IMR-90 (cell line): ENCODE measurements at regions not wholly inside any gene's neighbourhood (a gene's known extent, or its start where the extent isn't known, plus 50 kb on each side); places are given as distances from the start of the nearest gene placed in this dataset.

Source experiments
- ATAC-seq: fragments of 200-7000 bp; cut with Tn5 transposase; 2 replicates; pipeline ENCODE4 v1.9.1; 2020; ENCODE audit warnings: low read depth, mild to moderate bottlenecking, moderate library complexity
- BruUV-seq: library from RNA; stranded (reverse); fragments of 400-500 nt; replicated peaks from 2 replicates; lab custom pipeline; 2021; lab: Mats Ljungman, UMichigan
- CTCF ChIA-PET: fragments of 300-600 bp; formaldehyde crosslinking; extraction: SDS; loops from one replicate; lab custom pipeline; 2021; ENCODE audit warnings: antibody characterized with exemption; lab: Yijun Ruan, JAX
- POLR2A ChIA-PET: fragments of 300-600 bp; sonication (Branson Sonifier 250); formaldehyde crosslinking; loops from one replicate; lab custom pipeline; 2022; ENCODE audit warnings: antibody characterized with exemption; ENCODE audit not compliant: unreplicated experiment; lab: Charles Lee
- DNase-seq: peaks from one replicate; pipeline ENCODE4 v3.0.0; 2013
- H2AFZ ChIP-seq: replicated peaks from 2 replicates; pipeline ENCODE3; 2013; ENCODE audit warnings: low read length, mild to moderate bottlenecking; ENCODE audit not compliant: poor library complexity
- H2AK5ac ChIP-seq: 2 replicates; pipeline ENCODE4 v1.6.1; 2013; ENCODE audit warnings: low read depth, low read length, inconsistent platforms
- H2AK9ac ChIP-seq: replicated peaks from 2 replicates; pipeline ENCODE3; 2013; ENCODE audit warnings: mild to moderate bottlenecking, low read depth, low read length, moderate library complexity; ENCODE audit not compliant: poor library complexity
- H2BK120ac ChIP-seq: 2 replicates; pipeline ENCODE4 v1.6.1; 2013; ENCODE audit warnings: low read depth, low read length, inconsistent platforms
- H2BK15ac ChIP-seq: 3 replicates; pipeline ENCODE4 v1.6.1; 2013; ENCODE audit warnings: low read depth, low read length, inconsistent platforms
- H2BK20ac ChIP-seq: 2 replicates; pipeline ENCODE4 v1.6.1; 2013; ENCODE audit warnings: low read depth, mild to moderate bottlenecking, inconsistent platforms, low read length, moderate library complexity
- H2BK5ac ChIP-seq: 2 replicates; pipeline ENCODE4 v1.6.1; 2013; ENCODE audit warnings: mild to moderate bottlenecking, low read depth, low read length, inconsistent platforms; ENCODE audit not compliant: poor library complexity, severe bottlenecking
- H3K14ac ChIP-seq: replicated peaks from 2 replicates; pipeline ENCODE4 v1.6.1; 2013; ENCODE audit warnings: low read depth, low read length, inconsistent platforms
- H3K18ac ChIP-seq: 2 replicates; pipeline ENCODE4 v1.6.1; 2013; ENCODE audit warnings: low read depth, low read length, control low read depth
- H3K23ac ChIP-seq: 2 replicates; pipeline ENCODE4 v1.6.1; 2013; ENCODE audit warnings: low read depth, low read length, inconsistent platforms
- H3K27ac ChIP-seq: 2 replicates; pipeline ENCODE4 v1.5.1; 2013; ENCODE audit warnings: mild to moderate bottlenecking, control low read depth, low read length; ENCODE audit not compliant: insufficient read depth
- H3K27me3 ChIP-seq: 2 replicates; pipeline ENCODE4 v1.6.1; 2013; ENCODE audit warnings: low read length; ENCODE audit not compliant: control insufficient read depth, insufficient read depth
- H3K36me3 ChIP-seq: 2 replicates; pipeline ENCODE4 v1.6.1; 2013; ENCODE audit warnings: low read length, mixed read lengths; ENCODE audit not compliant: control insufficient read depth, insufficient read depth
- H3K4ac ChIP-seq: 2 replicates; pipeline ENCODE4 v1.6.1; 2013; ENCODE audit warnings: low read depth, low read length, inconsistent platforms
- H3K4me1 ChIP-seq: 2 replicates; pipeline ENCODE4 v1.6.1; 2013; ENCODE audit warnings: low read length, mixed read lengths; ENCODE audit not compliant: control insufficient read depth, insufficient read depth
- H3K4me2 ChIP-seq: 2 replicates; pipeline ENCODE4 v1.6.1; 2013; ENCODE audit warnings: low read depth, mild to moderate bottlenecking, control low read depth, low read length, moderate library complexity
- H3K4me3 ChIP-seq: 2 replicates; pipeline ENCODE4 v1.5.1; 2013; ENCODE audit warnings: low read depth, mild to moderate bottlenecking, control low read depth, low read length, moderate library complexity; ENCODE audit not compliant: insufficient read depth
- H3K56ac ChIP-seq: 2 replicates; pipeline ENCODE4 v1.6.1; 2013; ENCODE audit warnings: low read length, inconsistent platforms; ENCODE audit not compliant: insufficient read depth; ENCODE audit errors: extremely low read depth
- H3K79me1 ChIP-seq, 2 experiments: 2 replicates each; pipeline ENCODE4 v1.6.1; 2013; ENCODE audit warnings: low read length in 2 of 2, inconsistent platforms in 1 of 2, low read depth in 1 of 2
- H3K9ac ChIP-seq: 2 replicates; pipeline ENCODE4 v1.6.1; 2013; ENCODE audit warnings: low read depth, low read length, control low read depth
- H3K9me1 ChIP-seq: 2 replicates; pipeline ENCODE4 v1.6.1; 2013; ENCODE audit warnings: low read length, inconsistent platforms; ENCODE audit not compliant: insufficient read depth
- H3K9me3 ChIP-seq: 2 replicates; pipeline ENCODE4 v1.6.1; 2013; ENCODE audit warnings: low read length; ENCODE audit not compliant: control insufficient read depth, insufficient read depth
- H4K20me1 ChIP-seq: 2 replicates; pipeline ENCODE4 v1.6.1; 2013; ENCODE audit warnings: low read length, inconsistent platforms; ENCODE audit not compliant: insufficient read depth
- H4K5ac ChIP-seq: 2 replicates; pipeline ENCODE4 v1.6.1; 2013; ENCODE audit warnings: mild to moderate bottlenecking, low read depth, low read length, control low read depth
- H4K8ac ChIP-seq, 2 experiments: 2 replicates each; pipeline ENCODE4 v1.6.1; 2013; ENCODE audit warnings: low read depth in 2 of 2, low read length in 2 of 2, control low read depth in 1 of 2, inconsistent platforms in 1 of 2
- H4K91ac ChIP-seq: 2 replicates; pipeline ENCODE4 v1.6.1; 2013; ENCODE audit warnings: low read depth, low read length, inconsistent platforms; ENCODE audit not compliant: insufficient read depth
- CEBPB ChIP-seq: IDR thresholded peaks from 2 replicates; pipeline ENCODE4 v1.6.1; 2012; ENCODE audit warnings: low read depth, low read length, improper control_type of control experiment
- CTCF ChIP-seq: conservative IDR thresholded peaks from 2 replicates; pipeline ENCODE4 v1.5.1; 2012; ENCODE audit warnings: mild to moderate bottlenecking, low read depth, low read length, improper control_type of control experiment
- MAZ ChIP-seq: IDR thresholded peaks from 2 replicates; pipeline ENCODE4 v1.6.1; 2012; ENCODE audit warnings: low read depth, mild to moderate bottlenecking, low read length, improper control_type of control experiment, moderate library complexity, borderline replicate concordance
- WGBS, 2 experiments: methylation state at CpG; one replicate each; pipeline versions ENCODE4 v1.1.5 to v1.1.7; 2013; ENCODE audit warnings: missing lambda C conversion rate in 2 of 2; ENCODE audit not compliant: insufficient read length in 1 of 2; ENCODE audit errors: extremely low coverage in 2 of 2; 5-methylcytosine and 5-hydroxymethylcytosine counted together
- dilution Hi-C: fragments of 300-500 bp; cut with HindIII; formaldehyde crosslinking; loops from one replicate; pipeline ENCODE4 v1.14.3; 2018; ENCODE audit warnings: low sequenced_read_pairs; ENCODE audit not compliant: unreplicated experiment
- in situ Hi-C: fragments of 300-500 bp; cut with MboI; formaldehyde crosslinking; loops from 3 replicates; pipeline ENCODE4 v1.14.3; 2019; ENCODE audit warnings: low sequenced_read_pairs, inconsistent platforms, mixed read lengths
- intact Hi-C: fragments of 100-400 bp; cut with micrococcal nuclease; formaldehyde crosslinking; loops from 2 replicates; pipeline ENCODE4 v1.10.0; 2022

DNA sequence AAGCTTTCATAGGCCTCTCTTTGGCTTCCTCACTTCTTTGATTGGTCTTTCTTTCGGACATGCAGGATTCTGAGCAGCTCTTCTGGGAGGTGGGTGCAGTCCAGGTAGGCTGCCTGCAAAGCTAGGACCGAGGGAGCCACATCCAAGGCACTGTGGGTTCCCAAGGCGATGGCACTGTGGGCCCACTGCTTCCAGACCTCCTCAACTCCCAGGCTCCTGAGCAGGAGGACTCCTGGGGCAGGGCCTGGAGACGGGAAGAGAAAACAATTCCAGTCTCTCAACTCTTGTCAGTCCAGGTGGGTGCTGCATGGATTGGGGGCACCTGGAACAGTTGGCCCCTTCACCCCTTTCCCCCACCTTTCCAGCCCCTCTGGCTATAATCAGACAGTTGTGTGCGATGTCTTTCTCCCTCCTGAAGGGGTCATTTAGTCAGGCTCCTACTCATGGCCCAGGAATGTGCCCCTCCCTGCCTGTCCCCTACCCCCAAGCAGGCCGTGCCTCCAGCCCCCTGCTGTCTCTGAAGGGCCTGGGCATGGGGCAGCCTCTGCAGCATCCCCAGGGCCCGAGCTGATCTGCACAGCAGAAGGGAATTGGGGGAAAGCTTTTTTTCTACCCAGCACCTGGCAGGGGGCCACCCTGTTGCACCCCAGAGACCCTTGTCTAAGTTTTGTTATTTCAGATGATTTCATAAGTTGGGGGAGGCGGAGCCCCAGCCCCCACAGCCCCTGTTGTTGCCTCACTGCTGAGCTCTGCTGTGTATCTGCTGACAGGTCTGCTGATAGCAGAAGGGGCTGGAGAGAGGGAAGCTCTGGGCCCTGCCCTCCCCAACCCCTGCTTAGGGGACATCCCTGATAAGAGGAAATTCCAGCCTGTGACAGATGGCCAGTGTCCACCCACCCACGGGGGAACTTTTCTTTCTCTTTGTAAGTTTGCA, 330.3 kb downstream of the SEC14L1 start:
- WGBS, 2 experiments = no CpG with 5 or more reads among the region's 9 CpGs
- Histone ChIP-seq H3K56ac (peak overlapping the region; percentile 42; the same call in 1 of the 2 replicates), H3K9ac (peak overlapping the region; percentile 26), H3K9me1 (peaks cover 64% of the 10 kb centered on the region), H4K20me1 (peaks cover 98% of the 10 kb centered on the region), H3K18ac (peak overlapping the region; percentile 10; the same call in 1 of the 2 replicates), H2BK15ac (no peak overlapping the region; the same call in 2 of the 3 replicates), H4K8ac (peak overlapping the region; percentile 12 to 55; a peak in 2 of 4 replicates), H3K27ac (peak overlapping the region; percentile 56), H4K91ac (peak overlapping the region; percentile 48), H2BK5ac (peak overlapping the region; percentile 37), H3K23ac (peak overlapping the region; percentile 94), H3K4me2 (peak overlapping the region; percentile 24; the same call in 1 of the 2 replicates), H3K79me1 (peaks cover 47 to 99% of the 10 kb centered on the region in 2 experiments), H3K4ac (peak overlapping the region; percentile 47), H3K4me1 (peaks cover 63% of the 10 kb centered on the region), H2BK20ac (0 out of 2 replicates have a peak overlapping the region, but pooled peaks have one; percentile 3), H2AFZ (peak overlapping the region; percentile 14), H2AK9ac (peak overlapping the region; percentile 42), H2BK120ac (peak overlapping the region; percentile 71; the same call in 1 of the 2 replicates), H3K14ac (peak overlapping the region; percentile 7; the same call in 1 of the 2 replicates), H3K36me3 (peaks cover 15% of the 10 kb centered on the region; the same call in 1 of the 2 replicates), H4K5ac (peak overlapping the region; percentile 37; the same call in 1 of the 2 replicates), H3K9me3 (no peaks in the 10 kb centered on the region), H3K27me3 (no peaks in the 10 kb centered on the region), H2AK5ac (peak overlapping the region; percentile 63), H3K4me3 (no peak overlapping the region)
- DNase-seq (peak; percentile 43), ATAC-seq (0 out of 2 replicates have a peak, but pooled peaks have one; percentile 9)
- in situ Hi-C loops (no loop called here), dilution Hi-C loops (no loop called here), intact Hi-C loops (no loop called here)
- TF ChIP-seq MAZ (peak; percentile 69), CEBPB (peak; percentile 67), CTCF (no peak)
- CTCF ChIA-PET = no interaction called here
- POLR2A ChIA-PET = no interaction called here
- BruUV-seq = no TSS peak
